ENCODE measurements at regions not wholly inside any gene's neighbourhood (a gene's known extent, or its start where the extent isn't known, plus 50 kb on each side); places are given as distances from the start of the nearest gene placed in this dataset.

DNA sequence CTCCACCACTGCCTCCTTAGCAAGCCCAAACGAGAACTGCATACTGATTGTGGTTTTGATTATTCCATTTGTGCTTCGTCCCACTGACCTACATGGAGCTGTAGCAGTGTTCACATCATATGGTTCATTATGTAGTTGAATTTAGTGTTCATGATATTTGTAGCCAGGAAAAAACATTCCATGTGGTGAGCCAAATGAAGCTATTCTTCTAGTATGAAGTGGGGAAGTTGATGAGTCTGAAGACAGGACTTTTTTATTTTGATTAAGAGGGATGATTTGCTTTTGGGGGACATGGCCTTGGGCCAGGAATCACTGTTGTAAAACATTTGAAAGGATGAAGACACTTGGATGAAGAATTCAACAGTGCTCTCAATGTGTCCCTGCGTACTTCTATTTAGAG lies 192.9 kb upstream of the SLC27A6 start:
- DNase-seq, result no peak
- Mint-ChIP-seq H3K4me3 (no peak overlapping the region), H3K27ac (no peak overlapping the region), H3K4me1 (peaks cover 7 to 10% (median 10%) of the 10 kb centered on the region in 4 donors), H3K36me3 (no peaks in the 10 kb centered on the region), H3K27me3 (peaks cover 2 to 3% of the 10 kb centered on the region in 2 donors), H3K9me3 (no peaks in the 10 kb centered on the region)
- POLR2A ChIA-PET (ENCODE audit: partially characterized antibody), result no interaction called here
- H3K27me3 ChIP-seq (ENCODE audit: insufficient read depth, low read length), result no peaks in the 10 kb centered on the region
- CTCF ChIA-PET (ENCODE audit: partially characterized antibody), result no interaction called here
- no peak overlapping the region for H3K27ac ChIP-seq (ENCODE audit: low read depth, low read length)
- intact Hi-C loops (cut with micrococcal nuclease), result no loop called here
- no peak overlapping the region for H3K4me3 ChIP-seq (ENCODE audit: low read length in 2 of 2)
- no peaks in the 10 kb centered on the region for H3K9me3 ChIP-seq (ENCODE audit: control insufficient read depth in 1 of 2, low read length in 2 of 2)
- H3K4me1 ChIP-seq (ENCODE audit: insufficient read depth, low read length), result peaks cover 6% of the 10 kb centered on the region
- no peaks in the 10 kb centered on the region for H3K36me3 ChIP-seq (ENCODE audit: insufficient read depth, low read length)

DNA sequence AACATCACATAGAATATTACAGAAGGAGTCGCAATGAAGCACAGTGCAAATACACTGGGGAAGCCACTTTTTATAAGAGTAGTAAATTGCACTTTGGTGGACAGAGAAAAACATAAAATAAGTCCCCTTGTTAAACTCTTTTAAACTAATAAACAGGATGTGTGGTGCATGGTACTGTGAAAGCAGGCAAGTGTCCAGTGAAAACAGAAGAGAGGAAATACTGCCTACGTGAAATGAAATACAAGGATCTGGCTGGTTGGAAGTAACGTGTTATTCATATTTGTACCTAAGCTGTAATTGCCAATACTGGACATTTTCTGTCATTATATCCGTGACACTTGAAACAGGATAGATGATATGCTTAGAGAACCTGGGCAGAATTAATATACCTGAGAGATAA lies 191.9 kb upstream of the SLC27A6 start:
- DNase-seq, result no peak
- POLR2A ChIA-PET (ENCODE audit: partially characterized antibody), result no interaction called here
- CTCF ChIA-PET (ENCODE audit: partially characterized antibody), result no interaction called here
- intact Hi-C loops (cut with micrococcal nuclease), result no loop called here
- Mint-ChIP-seq H3K27me3 (peaks cover 2 to 3% of the 10 kb centered on the region in 2 donors), H3K4me3 (no peak overlapping the region), H3K36me3 (no peaks in the 10 kb centered on the region), H3K4me1 (peaks cover 11 to 18% (median 12%) of the 10 kb centered on the region in 4 donors), H3K9me3 (peaks cover 0 to 2% (median 0%) of the 10 kb centered on the region in 8 donors), H3K27ac (no peak overlapping the region)
- peaks cover 9% of the 10 kb centered on the region for H3K4me1 ChIP-seq (ENCODE audit: insufficient read depth, low read length)
- H3K27me3 ChIP-seq (ENCODE audit: insufficient read depth, low read length), result no peaks in the 10 kb centered on the region
- no peak overlapping the region for H3K4me3 ChIP-seq (ENCODE audit: low read length in 2 of 2)
- no peak overlapping the region for H3K27ac ChIP-seq (ENCODE audit: low read depth, low read length)
- H3K9me3 ChIP-seq (ENCODE audit: control insufficient read depth in 1 of 2, low read length in 2 of 2), result no peaks in the 10 kb centered on the region
- no peaks in the 10 kb centered on the region for H3K36me3 ChIP-seq (ENCODE audit: insufficient read depth, low read length)

DNA sequence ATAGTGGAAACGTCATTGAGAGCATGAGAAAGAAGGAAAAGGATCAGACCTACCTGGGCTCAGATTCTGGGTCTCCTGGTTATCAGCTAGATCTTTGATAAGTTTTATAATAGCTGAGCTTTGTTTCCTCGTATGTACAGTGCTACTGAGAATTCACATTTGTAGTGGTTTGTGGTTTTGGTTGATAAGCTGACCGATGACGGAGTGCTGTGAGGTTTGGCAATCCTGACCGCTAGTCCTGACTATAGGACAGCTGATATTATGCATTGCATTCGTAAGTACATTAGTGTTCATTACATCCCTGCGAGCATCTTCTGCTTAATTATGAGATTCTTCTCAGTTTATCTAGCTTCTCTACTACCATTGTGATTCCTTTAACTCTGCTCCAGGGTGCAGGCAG lies 190.7 kb upstream of the SLC27A6 start:
- peaks cover 11 to 18% (median 13%) of the 10 kb centered on the region in 4 donors for H3K4me1 Mint-ChIP-seq
- no peak overlapping the region for H3K4me3 Mint-ChIP-seq
- Histone ChIP-seq H3K27me3 (ENCODE audit: insufficient read depth, low read length) (no peaks in the 10 kb centered on the region), H3K4me1 (ENCODE audit: insufficient read depth, low read length) (peaks cover 9% of the 10 kb centered on the region), H3K27ac (ENCODE audit: low read depth, low read length) (no peak overlapping the region), H3K4me3 (ENCODE audit: low read length in 2 of 2) (no peak overlapping the region), H3K9me3 (ENCODE audit: control insufficient read depth in 1 of 2, low read length in 2 of 2) (no peaks in the 10 kb centered on the region), H3K36me3 (ENCODE audit: insufficient read depth, low read length) (no peaks in the 10 kb centered on the region)
- intact Hi-C loops (cut with micrococcal nuclease), result no loop called here
- H3K27ac Mint-ChIP-seq, result no peak overlapping the region
- H3K27me3 Mint-ChIP-seq, result peaks cover 2 to 3% of the 10 kb centered on the region in 2 donors
- DNase-seq, result no peak
- CTCF ChIA-PET (ENCODE audit: partially characterized antibody), result no interaction called here
- peaks cover 0 to 2% (median 0%) of the 10 kb centered on the region in 8 donors for H3K9me3 Mint-ChIP-seq
- H3K36me3 Mint-ChIP-seq, result no peaks in the 10 kb centered on the region
- POLR2A ChIA-PET (ENCODE audit: partially characterized antibody), result no interaction called here

DNA sequence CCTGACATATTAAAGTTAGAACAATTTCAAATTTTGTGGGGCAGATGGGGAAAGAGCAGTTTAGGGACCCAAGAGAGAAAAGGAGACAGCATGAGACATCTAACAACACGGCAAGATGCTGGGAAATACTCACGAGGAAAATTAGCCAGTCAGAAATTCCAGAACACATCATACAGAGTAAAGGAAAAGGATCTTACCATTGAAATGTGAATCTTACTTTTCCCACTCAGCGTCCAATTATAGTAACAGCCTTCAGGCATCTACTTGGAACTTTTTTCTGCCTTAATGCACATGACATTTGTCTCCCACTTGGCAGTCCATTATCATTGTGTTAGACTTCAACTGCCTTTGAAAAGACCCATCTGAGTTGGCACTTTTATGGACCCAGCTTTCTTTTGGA lies 189.7 kb upstream of the SLC27A6 start:
- no peaks in the 10 kb centered on the region for H3K36me3 Mint-ChIP-seq
- H3K9me3 ChIP-seq (ENCODE audit: control insufficient read depth in 1 of 2, low read length in 2 of 2), result no peaks in the 10 kb centered on the region
- intact Hi-C loops (cut with micrococcal nuclease), result no loop called here
- H3K27ac Mint-ChIP-seq, result no peak overlapping the region
- no peak overlapping the region for H3K4me3 ChIP-seq (ENCODE audit: low read length in 2 of 2)
- H3K27me3 Mint-ChIP-seq, result peaks cover 2 to 3% of the 10 kb centered on the region in 2 donors
- no peak for DNase-seq
- H3K4me1 Mint-ChIP-seq, result peaks cover 11 to 18% (median 13%) of the 10 kb centered on the region in 4 donors
- CTCF ChIA-PET (ENCODE audit: partially characterized antibody), result no interaction called here
- H3K9me3 Mint-ChIP-seq, result peaks cover 0 to 2% (median 0%) of the 10 kb centered on the region in 8 donors
- no peak overlapping the region for H3K4me3 Mint-ChIP-seq
- no peaks in the 10 kb centered on the region for H3K27me3 ChIP-seq (ENCODE audit: insufficient read depth, low read length)
- H3K27ac ChIP-seq (ENCODE audit: low read depth, low read length), result no peak overlapping the region
- POLR2A ChIA-PET (ENCODE audit: partially characterized antibody), result no interaction called here
- H3K4me1 ChIP-seq (ENCODE audit: insufficient read depth, low read length), result peaks cover 9% of the 10 kb centered on the region
- H3K36me3 ChIP-seq (ENCODE audit: insufficient read depth, low read length), result no peaks in the 10 kb centered on the region

DNA sequence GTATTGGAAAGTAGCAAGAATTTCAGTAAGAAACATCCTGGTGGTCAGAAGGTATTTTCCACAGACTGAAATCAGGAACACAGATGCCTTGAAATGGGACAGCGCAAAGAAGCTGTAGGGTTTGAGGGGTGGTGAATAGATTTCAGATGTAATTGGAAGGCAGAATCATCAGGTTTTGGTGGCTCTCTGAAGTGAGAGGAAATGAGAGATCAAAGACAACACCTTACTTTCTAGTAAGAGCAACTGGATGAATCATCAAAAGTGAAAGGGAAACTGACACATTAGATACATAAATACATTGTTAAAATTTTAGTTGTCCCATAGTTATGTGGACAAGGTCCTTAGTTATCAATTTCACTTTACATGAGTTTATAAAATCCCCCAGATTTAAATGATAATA lies 188.2 kb upstream of the SLC27A6 start:
- peaks cover 9% of the 10 kb centered on the region for H3K4me1 ChIP-seq (ENCODE audit: insufficient read depth, low read length)
- Mint-ChIP-seq H3K4me3 (peak overlapping the region in 5 of 8 donors; percentile 6 to 57 (median 52)), H3K9me3 (peaks cover 0 to 4% (median 0%) of the 10 kb centered on the region in 8 donors), H3K36me3 (no peaks in the 10 kb centered on the region), H3K4me1 (peaks cover 11 to 18% (median 13%) of the 10 kb centered on the region in 4 donors), H3K27ac (peak overlapping the region in 6 of 7 donors; percentile 2 to 58 (median 17)), H3K27me3 (peaks cover 2 to 3% of the 10 kb centered on the region in 2 donors)
- H3K27me3 ChIP-seq (ENCODE audit: insufficient read depth, low read length), result no peaks in the 10 kb centered on the region
- intact Hi-C loops (cut with micrococcal nuclease), result no loop called here
- no peak overlapping the region for H3K27ac ChIP-seq (ENCODE audit: low read depth, low read length)
- CTCF ChIA-PET (ENCODE audit: partially characterized antibody), result interaction anchor here (0.6 kb wide), 1 partner anchor 8 kb away, joined by 3 read pairs; no protein-coding TSS in a partner anchor
- no peaks in the 10 kb centered on the region for H3K9me3 ChIP-seq (ENCODE audit: control insufficient read depth in 1 of 2, low read length in 2 of 2)
- DNase-seq, result peak in 2 of 5 donors; percentile 6 to 8
- no peak overlapping the region for H3K4me3 ChIP-seq (ENCODE audit: low read length in 2 of 2)
- H3K36me3 ChIP-seq (ENCODE audit: insufficient read depth, low read length), result no peaks in the 10 kb centered on the region
- POLR2A ChIA-PET (ENCODE audit: partially characterized antibody), result no interaction called here

DNA sequence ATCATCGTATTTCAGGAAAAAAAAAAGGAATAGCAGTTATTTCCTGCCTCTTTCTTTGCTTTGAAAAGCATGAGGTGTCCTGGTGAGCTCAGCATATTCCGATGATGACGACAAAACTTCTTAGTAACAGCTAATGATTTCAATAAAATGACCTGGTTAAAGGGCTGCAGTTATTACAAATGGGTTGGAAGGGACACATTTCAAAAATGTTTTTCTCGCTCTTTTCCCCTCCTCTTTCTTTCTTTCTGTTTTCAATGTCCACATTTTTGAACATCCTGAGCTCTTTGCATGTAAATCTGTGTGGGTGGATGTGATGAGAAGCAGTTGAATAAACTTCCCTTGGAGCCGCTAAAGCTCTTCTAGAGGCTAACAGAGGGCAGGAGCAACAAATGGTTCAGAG lies 186.8 kb upstream of the SLC27A6 start:
- Mint-ChIP-seq H3K4me3 (peak overlapping the region in 1 of 8 donors; percentile 10), H3K36me3 (no peaks in the 10 kb centered on the region), H3K27ac (no peak overlapping the region), H3K4me1 (peaks cover 11 to 18% (median 13%) of the 10 kb centered on the region in 4 donors), H3K9me3 (peaks cover 0 to 4% (median 0%) of the 10 kb centered on the region in 8 donors), H3K27me3 (peaks cover 0 to under 1% of the 10 kb centered on the region in 2 donors)
- H3K9me3 ChIP-seq (ENCODE audit: control insufficient read depth in 1 of 2, low read length in 2 of 2), result no peaks in the 10 kb centered on the region
- no peaks in the 10 kb centered on the region for H3K36me3 ChIP-seq (ENCODE audit: insufficient read depth, low read length)
- intact Hi-C loops (cut with micrococcal nuclease), result no loop called here
- ChIA-PET CTCF (ENCODE audit: partially characterized antibody) (interaction anchor here (0.7 kb wide), 1 partner anchor 1476 kb away, joined by 3 read pairs; no protein-coding TSS in a partner anchor), POLR2A (ENCODE audit: partially characterized antibody) (no interaction called here)
- no peak for DNase-seq
- no peak overlapping the region for H3K4me3 ChIP-seq (ENCODE audit: low read length in 2 of 2)
- no peaks in the 10 kb centered on the region for H3K27me3 ChIP-seq (ENCODE audit: insufficient read depth, low read length)
- no peak overlapping the region for H3K27ac ChIP-seq (ENCODE audit: low read depth, low read length)
- H3K4me1 ChIP-seq (ENCODE audit: insufficient read depth, low read length), result peaks cover 9% of the 10 kb centered on the region

DNA sequence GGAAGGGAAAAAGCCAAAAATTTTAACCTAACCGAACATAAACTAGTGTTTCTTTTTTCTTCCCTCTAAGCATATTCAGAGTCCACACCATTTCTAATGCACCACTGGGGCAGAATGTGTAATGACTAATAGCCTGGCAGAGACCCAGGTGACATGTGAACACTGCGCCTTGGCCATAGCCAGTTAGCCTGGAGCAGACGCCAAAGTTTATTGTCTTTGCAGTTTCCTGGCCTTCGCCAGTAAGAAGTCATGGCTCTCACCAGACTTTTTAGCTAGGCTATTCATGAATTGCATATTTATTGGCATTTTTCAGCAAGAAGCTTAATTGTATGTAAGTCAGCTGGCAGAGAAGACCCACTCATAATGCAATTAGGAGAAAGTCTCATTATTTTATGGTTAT lies 182.8 kb upstream of the SLC27A6 start:
- Histone ChIP-seq H3K4me3 (ENCODE audit: low read length in 2 of 2) (no peak overlapping the region), H3K4me1 (ENCODE audit: insufficient read depth, low read length) (peaks cover 2% of the 10 kb centered on the region), H3K36me3 (ENCODE audit: insufficient read depth, low read length) (no peaks in the 10 kb centered on the region), H3K27me3 (ENCODE audit: insufficient read depth, low read length) (no peaks in the 10 kb centered on the region), H3K9me3 (ENCODE audit: control insufficient read depth in 1 of 2, low read length in 2 of 2) (no peaks in the 10 kb centered on the region), H3K27ac (ENCODE audit: low read depth, low read length) (no peak overlapping the region)
- ChIA-PET POLR2A (ENCODE audit: partially characterized antibody) (no interaction called here), CTCF (ENCODE audit: partially characterized antibody) (no interaction called here)
- peaks cover under 1 to 7% (median 4%) of the 10 kb centered on the region in 4 donors for H3K4me1 Mint-ChIP-seq
- intact Hi-C loops (cut with micrococcal nuclease), result no loop called here
- no peaks in the 10 kb centered on the region for H3K27me3 Mint-ChIP-seq
- H3K36me3 Mint-ChIP-seq, result no peaks in the 10 kb centered on the region
- no peak overlapping the region for H3K27ac Mint-ChIP-seq
- no peak overlapping the region for H3K4me3 Mint-ChIP-seq
- peaks cover 0 to 4% (median 1%) of the 10 kb centered on the region in 8 donors for H3K9me3 Mint-ChIP-seq
- DNase-seq, result no peak

DNA sequence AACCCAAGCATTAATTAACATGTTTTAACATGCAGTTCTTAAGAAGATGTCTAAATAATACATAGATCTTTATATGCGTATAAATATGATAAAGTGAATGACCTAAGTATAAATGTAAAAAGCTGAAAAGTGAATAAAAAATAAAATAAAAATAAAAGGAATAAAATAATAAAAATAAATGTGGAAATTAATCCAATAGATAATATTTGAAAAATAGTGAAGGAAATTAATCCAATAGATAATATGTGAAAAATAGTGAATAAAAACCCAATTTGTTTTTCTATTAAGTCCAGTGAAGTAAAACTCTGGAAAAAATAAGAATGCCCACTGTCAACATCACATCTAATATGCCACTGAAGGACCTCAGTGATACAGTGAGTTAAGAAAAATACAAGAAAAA lies 180.6 kb upstream of the SLC27A6 start:
- CTCF ChIA-PET (ENCODE audit: partially characterized antibody), result no interaction called here
- POLR2A ChIA-PET (ENCODE audit: partially characterized antibody), result no interaction called here
- Histone ChIP-seq H3K27me3 (ENCODE audit: insufficient read depth, low read length) (no peaks in the 10 kb centered on the region), H3K4me3 (ENCODE audit: low read length in 2 of 2) (no peak overlapping the region), H3K9me3 (ENCODE audit: control insufficient read depth in 1 of 2, low read length in 2 of 2) (no peaks in the 10 kb centered on the region), H3K27ac (ENCODE audit: low read depth, low read length) (no peak overlapping the region), H3K4me1 (ENCODE audit: insufficient read depth, low read length) (no peaks in the 10 kb centered on the region), H3K36me3 (ENCODE audit: insufficient read depth, low read length) (no peaks in the 10 kb centered on the region)
- Mint-ChIP-seq H3K27ac (no peak overlapping the region), H3K4me3 (no peak overlapping the region), H3K4me1 (no peaks in the 10 kb centered on the region), H3K27me3 (no peaks in the 10 kb centered on the region), H3K36me3 (no peaks in the 10 kb centered on the region), H3K9me3 (peaks cover 0 to 4% (median 0%) of the 10 kb centered on the region in 8 donors)
- no peak for DNase-seq
- intact Hi-C loops (cut with micrococcal nuclease), result no loop called here
